ENCODE measurements at regions not wholly inside any gene's neighbourhood (a gene's known extent, or its start where the extent isn't known, plus 50 kb on each side); places are given as distances from the start of the nearest gene placed in this dataset.

DNA sequence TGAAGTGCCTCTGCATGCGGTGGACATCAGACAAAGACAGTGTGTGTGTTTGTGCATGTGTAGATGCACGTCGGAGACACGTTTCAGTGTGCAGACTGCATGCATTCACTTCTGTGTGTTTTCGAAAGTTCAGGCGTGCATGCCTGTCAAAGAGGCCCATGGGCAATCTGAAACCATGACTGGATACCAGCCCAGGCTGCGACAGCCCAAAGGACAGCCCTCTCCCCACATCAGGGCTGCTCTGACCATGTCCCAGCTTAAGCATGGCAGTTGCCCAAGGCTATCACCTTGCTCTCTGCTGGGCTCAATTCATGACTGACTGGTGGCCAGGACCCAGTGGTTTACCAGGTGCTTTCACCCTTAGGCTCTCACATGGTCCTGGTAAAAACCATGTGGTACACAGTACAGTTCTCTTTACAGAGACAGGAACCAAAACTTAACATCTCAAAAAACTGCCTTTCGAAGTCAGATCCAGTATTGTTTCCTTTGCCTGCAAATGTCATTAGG, 423.7 kb upstream of the CADM1 start:
- TF ChIP-seq CTCF (IDR thresholded peaks at IDR 0.05) = no peak

DNA sequence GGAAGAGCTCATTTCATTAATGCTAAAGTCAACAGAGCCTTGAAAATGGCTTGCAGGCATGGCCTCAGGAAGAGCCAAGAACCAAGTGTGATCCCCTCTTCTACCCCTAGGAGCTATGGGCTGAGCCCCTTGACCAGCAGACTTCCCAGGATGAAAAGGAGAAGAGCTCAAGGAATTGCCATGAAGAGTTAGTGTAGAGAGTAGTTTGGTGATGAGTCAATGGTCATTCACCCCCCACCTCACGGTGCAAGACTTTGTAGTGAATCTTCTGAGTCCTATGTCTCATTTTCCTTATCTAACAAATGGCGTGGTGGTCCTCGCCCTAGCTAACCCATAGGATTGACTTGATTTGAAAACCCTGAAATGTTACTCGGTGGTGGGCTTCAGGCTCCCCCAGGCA, 422.4 kb upstream of the CADM1 start:
- no peak for TF ChIP-seq CTCF (IDR thresholded peaks at IDR 0.05)

GRCh38 chr11:115926138-115926537, 421.9 kb upstream of the CADM1 start:
- no peak for TF ChIP-seq CTCF (IDR thresholded peaks at IDR 0.05)

DNA sequence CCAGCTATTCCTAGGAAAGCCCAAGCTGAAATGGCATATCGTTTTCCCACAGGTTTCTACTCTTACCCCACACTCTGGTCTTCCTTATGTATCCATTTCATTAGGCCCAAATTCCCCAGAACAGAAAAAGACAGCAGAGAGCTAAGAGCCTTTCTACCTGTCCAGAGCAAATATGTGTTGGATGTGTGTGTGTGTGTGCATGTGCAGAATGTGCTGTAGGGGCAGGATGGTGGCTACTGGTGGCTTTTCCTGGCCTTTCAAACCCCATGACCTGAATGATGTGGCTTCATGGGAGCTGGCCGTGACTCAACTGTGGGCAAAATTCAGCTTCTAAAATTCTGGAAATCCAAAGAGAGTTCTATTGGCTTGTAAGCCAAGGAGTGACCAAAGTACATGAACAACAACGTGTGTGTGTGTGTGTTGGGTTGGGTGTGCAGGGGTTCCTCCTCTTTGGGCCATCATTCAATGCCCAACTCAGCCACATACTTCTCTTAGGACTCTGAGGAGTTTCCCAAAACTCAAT, 421.4 kb upstream of the CADM1 start:
- TF ChIP-seq CTCF (IDR thresholded peaks at IDR 0.05) = no peak

DNA sequence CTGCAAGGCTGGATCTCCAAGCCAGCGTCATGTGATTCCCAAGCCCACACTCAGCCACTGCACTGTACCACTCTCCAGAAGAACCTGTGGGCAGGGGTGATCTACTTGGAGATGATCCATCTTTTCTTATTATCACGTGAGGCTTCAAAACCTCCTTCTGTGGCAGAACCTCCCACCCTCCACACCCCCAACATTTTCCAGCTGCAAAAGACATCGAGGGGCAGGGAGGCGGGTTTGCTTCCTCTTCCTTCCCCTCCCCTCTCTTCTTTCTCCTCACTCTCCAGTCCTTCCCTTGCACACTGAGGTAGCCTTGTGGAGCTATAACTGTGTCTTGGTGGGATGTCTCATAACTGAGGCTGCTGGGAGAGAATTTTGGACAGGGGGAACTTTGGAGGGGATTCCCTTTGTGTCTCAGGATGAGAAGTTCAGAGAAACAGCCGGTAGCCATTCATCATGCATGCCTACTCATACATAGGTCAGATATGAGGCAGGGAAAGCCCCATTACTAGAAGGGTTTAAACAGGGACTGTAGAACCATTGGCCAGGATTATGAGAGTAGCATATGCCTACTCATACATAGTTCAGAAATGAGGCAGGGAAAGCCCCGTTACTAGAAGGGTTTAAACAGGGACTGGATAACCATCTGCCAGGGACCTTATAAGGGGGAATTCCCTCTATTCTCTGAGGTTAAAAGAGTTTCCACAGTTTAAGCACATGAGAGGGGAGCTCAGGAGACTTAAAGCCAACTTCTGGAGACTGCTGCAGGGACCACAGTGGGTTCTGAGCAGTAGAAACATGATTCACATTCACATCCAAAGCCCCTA, 420.7 kb upstream of the CADM1 start:
- no peak for TF ChIP-seq CTCF (IDR thresholded peaks at IDR 0.05)

DNA sequence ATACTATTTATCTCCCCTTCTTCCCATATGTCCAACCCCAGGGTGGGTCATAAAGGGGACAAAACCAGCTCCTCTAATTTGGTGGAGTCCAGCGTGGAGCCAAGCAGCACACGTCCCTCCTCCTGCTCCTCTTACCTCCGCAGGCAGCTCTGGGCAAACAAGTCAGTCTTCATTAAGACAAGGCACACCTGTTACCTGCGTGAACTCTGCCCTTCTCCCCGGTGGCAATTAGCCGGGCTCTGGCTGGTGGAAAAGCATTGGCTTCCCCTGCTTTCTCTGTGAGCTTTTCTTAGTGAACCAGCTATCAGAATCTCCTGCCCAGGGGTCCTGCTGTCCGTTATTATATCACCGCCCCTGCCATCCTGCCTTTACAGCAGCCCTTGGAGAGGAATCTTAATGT, 418.7 kb upstream of the CADM1 start:
- no peak for TF ChIP-seq CTCF (IDR thresholded peaks at IDR 0.05)

- TF ChIP-seq CTCF (IDR thresholded peaks at IDR 0.05) = no peak
Observed at GRCh38 chr11:115921986-115922385, 417.8 kb upstream of the CADM1 start.

Data from LNCAP (cell line).